ENCODE measurements at regions not wholly inside any gene's neighbourhood (a gene's known extent, or its start where the extent isn't known, plus 50 kb on each side); places are given as distances from the start of the nearest gene placed in this dataset.
A peak's percentile ranks its signal among the peaks of the same experiment; 100 is the strongest.

- DNase-seq = peak; percentile 99
Measured at GRCh38 chr18:22467760-22468553, 50.2 kb upstream of the CTAGE1 start.

- DNase-seq = no peak
Measured at GRCh38 chr18:22468554-22468891, 50.8 kb upstream of the CTAGE1 start.

- DNase-seq = no peak
Measured at GRCh38 chr18:22469061-22469734, 51.5 kb upstream of the CTAGE1 start.

- DNase-seq = no peak
Measured at GRCh38 chr18:22469926-22470247, 52.2 kb upstream of the CTAGE1 start.

- DNase-seq = peak; percentile 70
Measured at GRCh38 chr18:22470248-22471235, 52.8 kb upstream of the CTAGE1 start.

GRCh38 chr18:22471546-22472131, 53.9 kb upstream of the CTAGE1 start:
- DNase-seq = peak; percentile 84

GRCh38 chr18:22473366-22473765, 55.7 kb upstream of the CTAGE1 start:
- peak; percentile 40 for DNase-seq

- DNase-seq = no peak
Measured at GRCh38 chr18:22475426-22476100, 57.8 kb upstream of the CTAGE1 start.

- no peak for DNase-seq
Measured at GRCh38 chr18:22477222-22477621, 59.5 kb upstream of the CTAGE1 start.

GRCh38 chr18:22482948-22483347, 65.2 kb upstream of the CTAGE1 start:
- no peak for DNase-seq

GRCh38 chr18:22483407-22483806, 65.7 kb upstream of the CTAGE1 start:
- DNase-seq = no peak

GRCh38 chr18:22484471-22484870, 66.8 kb upstream of the CTAGE1 start:
- peak; percentile 61 for DNase-seq

- DNase-seq = peak; percentile 74
Measured at GRCh38 chr18:22485808-22486244, 68.1 kb upstream of the CTAGE1 start.

GRCh38 chr18:22486667-22487066, 69.0 kb upstream of the CTAGE1 start:
- no peak for DNase-seq

GRCh38 chr18:22488554-22488953, 70.8 kb upstream of the CTAGE1 start:
- no peak for DNase-seq

GRCh38 chr18:22489704-22490103, 72.0 kb upstream of the CTAGE1 start:
- peak; percentile 40 for DNase-seq

- no peak for DNase-seq
Measured at GRCh38 chr18:22490429-22490846, 72.7 kb upstream of the CTAGE1 start.

GRCh38 chr18:22493255-22493654, 75.5 kb upstream of the CTAGE1 start:
- no peak for DNase-seq

GRCh38 chr18:22493940-22494339, 76.2 kb upstream of the CTAGE1 start:
- peak; percentile 87 for DNase-seq

- peak; percentile 88 for DNase-seq
Measured at GRCh38 chr18:22494771-22495170, 77.1 kb upstream of the CTAGE1 start.

- no peak for DNase-seq
Measured at GRCh38 chr18:22499421-22499820, 81.7 kb upstream of the CTAGE1 start.

GRCh38 chr18:22503803-22504202, 86.1 kb upstream of the CTAGE1 start:
- DNase-seq = peak; percentile 91

Measured in fibroblast of skin of scalp (primary cell).